ENCODE measurements at regions not wholly inside any gene's neighbourhood (a gene's known extent, or its start where the extent isn't known, plus 50 kb on each side); places are given as distances from the start of the nearest gene placed in this dataset.
"Not testable (repeated sequence)": the region's sequence is repeated elsewhere in the genome, so short reads cannot be mapped to it uniquely, and the experiment has no call there.

DNA sequence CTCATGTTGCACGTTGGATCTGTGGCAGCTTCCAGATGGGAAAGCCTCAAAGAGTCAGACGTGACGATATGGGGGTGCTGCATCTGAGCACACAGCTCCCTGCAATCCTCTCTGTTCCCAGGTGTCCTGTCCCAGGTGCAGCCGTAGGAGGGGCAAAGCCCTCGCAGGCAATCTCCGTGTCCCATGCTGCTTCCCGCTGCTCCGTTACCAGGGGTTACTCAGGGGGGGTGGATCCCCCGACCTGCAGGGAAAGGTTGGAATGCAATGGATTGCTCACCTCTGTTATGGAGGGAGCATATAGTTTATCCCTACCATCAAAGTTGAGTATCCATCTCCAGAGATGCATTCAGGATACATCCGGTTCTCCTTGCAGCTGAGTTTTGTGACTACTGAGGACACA lies 476.1 kb downstream of the GOLGA6L6 start:
- H3K9me2 ChIP-seq (ENCODE audit: insufficient read depth, low read length), result not testable (repeated sequence)

DNA sequence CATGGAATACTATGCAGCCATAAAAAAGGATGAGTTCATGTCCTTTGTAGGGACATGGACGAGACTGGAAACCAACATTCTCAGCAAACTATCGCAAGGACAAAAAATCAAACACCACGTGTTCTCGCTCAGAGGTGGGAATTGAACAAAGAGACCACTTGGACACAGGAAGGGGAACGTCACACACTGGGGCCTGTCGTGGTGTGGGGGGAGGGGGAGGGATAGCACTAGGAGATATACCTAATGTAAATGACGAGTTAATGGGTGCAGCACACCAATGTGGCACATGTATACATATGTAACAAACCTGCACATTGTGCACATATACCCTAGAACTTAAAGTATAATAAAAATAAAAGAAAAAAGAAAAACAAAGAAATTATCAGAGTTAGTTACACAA lies 478.4 kb downstream of the GOLGA6L6 start:
- not testable (repeated sequence) for H3K27me3 ChIP-seq (ENCODE audit: insufficient read depth, low read depth, low read length); H3K79me2 ChIP-seq (replicated peaks; ENCODE audit: insufficient read depth, low read length); H2AFZ ChIP-seq (ENCODE audit: low read depth, low read length); H3F3A ChIP-seq (ENCODE audit: insufficient read depth, low read length, poor library complexity, severe bottlenecking); H3K4me3 ChIP-seq (ENCODE audit: low read length); H3K9me3 ChIP-seq (ENCODE audit: low read length); H3K27ac ChIP-seq (ENCODE audit: low read length); H4K20me1 ChIP-seq (ENCODE audit: insufficient read depth); H3K4me2 ChIP-seq (ENCODE audit: low read length); H3K9me2 ChIP-seq (ENCODE audit: insufficient read depth, low read length); H3K36me3 ChIP-seq (ENCODE audit: insufficient read depth, low read length); H3K9ac ChIP-seq (ENCODE audit: low read length)

More for the DNA sequence above, 476.1 kb downstream of the GOLGA6L6 start:
- not testable (repeated sequence) for H3K79me2 ChIP-seq (replicated peaks; ENCODE audit: insufficient read depth, low read length); H3F3A ChIP-seq (ENCODE audit: insufficient read depth, low read length, poor library complexity, severe bottlenecking); H2AFZ ChIP-seq (ENCODE audit: low read depth, low read length); H3K4me2 ChIP-seq (ENCODE audit: low read length); H4K20me1 ChIP-seq (ENCODE audit: insufficient read depth); H3K27ac ChIP-seq (ENCODE audit: low read length); H3K9ac ChIP-seq (ENCODE audit: low read length); H3K27me3 ChIP-seq (ENCODE audit: insufficient read depth, low read depth, low read length); H3K9me3 ChIP-seq (ENCODE audit: low read length); H3K4me3 ChIP-seq (ENCODE audit: low read length); H3K36me3 ChIP-seq (ENCODE audit: insufficient read depth, low read length)

DNA sequence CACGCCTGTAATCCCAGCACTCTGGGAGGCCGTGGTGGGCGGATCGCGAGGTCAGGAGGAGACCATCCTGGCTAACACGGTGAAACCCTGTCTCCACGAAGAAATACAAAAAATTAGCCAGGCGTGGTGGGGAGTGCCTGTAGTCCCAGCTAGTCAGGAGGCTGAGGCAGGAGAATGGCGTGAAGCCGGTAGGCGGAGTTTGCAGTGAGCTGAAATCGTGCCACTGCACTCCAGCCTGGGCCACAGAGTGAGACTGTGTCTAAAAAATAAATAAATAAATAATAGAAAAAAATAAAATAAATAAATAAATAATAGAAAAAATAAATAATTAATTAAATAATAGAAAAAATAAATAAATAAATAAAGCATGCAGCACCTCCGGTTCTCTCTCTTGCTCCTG lies 480.8 kb downstream of the GOLGA6L6 start:
- not testable (repeated sequence) for H4K20me1 ChIP-seq (ENCODE audit: insufficient read depth); H3K9ac ChIP-seq (ENCODE audit: low read length); H3K9me3 ChIP-seq (ENCODE audit: low read length); H3K4me3 ChIP-seq (ENCODE audit: low read length); H3K4me2 ChIP-seq (ENCODE audit: low read length); H3K27me3 ChIP-seq (ENCODE audit: insufficient read depth, low read depth, low read length); H3K9me2 ChIP-seq (ENCODE audit: insufficient read depth, low read length); H3K36me3 ChIP-seq (ENCODE audit: insufficient read depth, low read length); H3F3A ChIP-seq (ENCODE audit: insufficient read depth, low read length, poor library complexity, severe bottlenecking); H2AFZ ChIP-seq (ENCODE audit: low read depth, low read length); H3K27ac ChIP-seq (ENCODE audit: low read length); H3K79me2 ChIP-seq (replicated peaks; ENCODE audit: insufficient read depth, low read length)

DNA sequence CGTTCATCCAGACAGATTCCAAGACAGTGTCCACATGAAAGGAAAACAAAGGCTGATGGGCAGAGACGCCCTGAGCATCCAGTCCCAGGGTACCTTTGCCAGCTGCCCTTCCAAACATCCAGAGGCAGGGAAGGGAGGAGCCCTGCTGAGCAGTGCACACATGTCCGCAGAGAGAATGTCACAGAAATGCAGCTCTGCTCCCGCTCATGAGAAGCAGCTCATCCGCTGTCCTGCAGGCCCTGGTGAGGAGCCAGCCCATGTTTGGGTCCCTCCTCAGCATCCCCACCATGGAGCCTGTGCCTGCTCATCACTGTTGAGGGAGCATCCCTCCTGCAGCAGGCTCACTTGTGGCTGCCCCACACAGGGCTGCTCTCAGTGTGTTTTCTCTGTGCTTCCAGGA lies 484.7 kb downstream of the GOLGA6L6 start:
- H3K27me3 ChIP-seq (ENCODE audit: insufficient read depth, low read depth, low read length); H2AFZ ChIP-seq (ENCODE audit: low read depth, low read length); H3K79me2 ChIP-seq (replicated peaks; ENCODE audit: insufficient read depth, low read length); H3F3A ChIP-seq (ENCODE audit: insufficient read depth, low read length, poor library complexity, severe bottlenecking); H3K9me3 ChIP-seq (ENCODE audit: low read length); H3K9ac ChIP-seq (ENCODE audit: low read length); H4K20me1 ChIP-seq (ENCODE audit: insufficient read depth); H3K4me3 ChIP-seq (ENCODE audit: low read length); H3K27ac ChIP-seq (ENCODE audit: low read length); H3K36me3 ChIP-seq (ENCODE audit: insufficient read depth, low read length); H3K9me2 ChIP-seq (ENCODE audit: insufficient read depth, low read length); H3K4me2 ChIP-seq (ENCODE audit: low read length): not testable (repeated sequence)

DNA sequence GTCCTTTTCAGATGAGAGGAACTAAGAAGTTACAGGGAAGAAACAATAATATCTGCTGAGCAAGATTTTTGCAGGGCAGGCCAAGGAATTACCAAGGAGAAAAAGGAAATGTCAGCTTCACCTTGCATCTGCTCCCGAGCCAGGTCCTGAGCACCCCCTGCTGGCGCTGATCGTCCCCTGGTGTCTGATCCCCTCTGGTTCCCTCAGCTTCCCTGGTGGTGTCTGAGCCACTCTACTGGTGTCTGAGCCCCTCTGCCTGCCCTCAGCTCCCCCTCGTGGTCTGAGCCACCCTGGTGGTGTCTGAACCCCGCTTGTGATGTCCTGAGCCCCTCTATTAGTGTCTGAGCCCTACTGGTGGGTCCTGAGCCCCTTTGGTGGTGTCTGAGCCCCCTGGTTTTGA lies 485.7 kb downstream of the GOLGA6L6 start:
- H3K4me3 ChIP-seq (ENCODE audit: low read length); H3K9ac ChIP-seq (ENCODE audit: low read length); H3K9me3 ChIP-seq (ENCODE audit: low read length); H3K9me2 ChIP-seq (ENCODE audit: insufficient read depth, low read length); H4K20me1 ChIP-seq (ENCODE audit: insufficient read depth); H3K27ac ChIP-seq (ENCODE audit: low read length); H3F3A ChIP-seq (ENCODE audit: insufficient read depth, low read length, poor library complexity, severe bottlenecking); H3K27me3 ChIP-seq (ENCODE audit: insufficient read depth, low read depth, low read length); H3K79me2 ChIP-seq (replicated peaks; ENCODE audit: insufficient read depth, low read length); H3K4me2 ChIP-seq (ENCODE audit: low read length); H3K36me3 ChIP-seq (ENCODE audit: insufficient read depth, low read length); H2AFZ ChIP-seq (ENCODE audit: low read depth, low read length): not testable (repeated sequence)

DNA sequence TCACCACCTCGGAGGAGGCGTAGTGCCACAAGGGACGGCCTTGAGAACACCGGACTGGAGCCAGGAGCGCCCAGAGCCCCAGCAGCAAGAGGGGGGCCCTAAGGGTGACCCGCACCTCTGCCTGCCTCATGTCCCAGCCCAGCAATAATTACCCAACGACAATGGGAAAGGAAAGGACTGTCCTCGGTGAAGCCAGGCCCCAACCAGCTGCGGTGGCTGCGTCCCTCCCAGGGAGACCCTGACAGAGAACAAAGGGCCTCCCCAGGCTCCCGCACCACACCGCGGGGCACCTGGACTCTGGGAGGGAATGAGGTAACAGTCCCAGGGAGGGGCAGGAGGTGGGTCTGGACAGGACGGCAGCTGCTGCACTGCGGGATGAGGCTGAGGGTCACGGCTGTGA lies 493.4 kb downstream of the GOLGA6L6 start:
- not testable (repeated sequence) for H3F3A ChIP-seq (ENCODE audit: insufficient read depth, low read length, poor library complexity, severe bottlenecking); H3K27me3 ChIP-seq (ENCODE audit: insufficient read depth, low read depth, low read length); H3K9me2 ChIP-seq (ENCODE audit: insufficient read depth, low read length); H3K9me3 ChIP-seq (ENCODE audit: low read length); H4K20me1 ChIP-seq (ENCODE audit: insufficient read depth); H3K36me3 ChIP-seq (ENCODE audit: insufficient read depth, low read length); H3K27ac ChIP-seq (ENCODE audit: low read length); H3K4me3 ChIP-seq (ENCODE audit: low read length); H3K79me2 ChIP-seq (replicated peaks; ENCODE audit: insufficient read depth, low read length); H3K4me2 ChIP-seq (ENCODE audit: low read length); H2AFZ ChIP-seq (ENCODE audit: low read depth, low read length); H3K9ac ChIP-seq (ENCODE audit: low read length)

DNA sequence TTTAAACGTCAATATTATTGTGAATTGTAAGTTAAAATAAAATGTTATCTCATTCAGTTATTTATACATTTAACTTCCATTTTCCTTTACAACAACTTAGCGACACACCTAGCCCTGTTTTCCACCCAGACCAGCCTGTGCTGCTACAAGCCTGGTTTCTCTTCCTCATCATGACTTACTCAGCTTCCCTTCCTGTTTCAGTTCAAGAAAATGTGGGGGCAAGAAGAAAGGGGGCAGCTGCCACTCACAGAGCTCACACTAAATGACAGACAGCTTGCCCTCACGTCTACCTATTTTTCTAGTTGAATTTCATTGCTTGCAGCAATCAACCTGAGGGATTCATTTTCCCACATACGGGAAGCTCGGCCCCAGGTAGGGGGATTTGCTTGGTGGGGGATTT lies 496.4 kb downstream of the GOLGA6L6 start:
- not testable (repeated sequence) for H2AFZ ChIP-seq (ENCODE audit: low read depth, low read length); H3K9me2 ChIP-seq (ENCODE audit: insufficient read depth, low read length); H3K27ac ChIP-seq (ENCODE audit: low read length); H3K36me3 ChIP-seq (ENCODE audit: insufficient read depth, low read length); H3K27me3 ChIP-seq (ENCODE audit: insufficient read depth, low read depth, low read length); H3K9ac ChIP-seq (ENCODE audit: low read length); H4K20me1 ChIP-seq (ENCODE audit: insufficient read depth); H3K4me2 ChIP-seq (ENCODE audit: low read length); H3K4me3 ChIP-seq (ENCODE audit: low read length); H3K79me2 ChIP-seq (replicated peaks; ENCODE audit: insufficient read depth, low read length); H3K9me3 ChIP-seq (ENCODE audit: low read length); H3F3A ChIP-seq (ENCODE audit: insufficient read depth, low read length, poor library complexity, severe bottlenecking)

DNA sequence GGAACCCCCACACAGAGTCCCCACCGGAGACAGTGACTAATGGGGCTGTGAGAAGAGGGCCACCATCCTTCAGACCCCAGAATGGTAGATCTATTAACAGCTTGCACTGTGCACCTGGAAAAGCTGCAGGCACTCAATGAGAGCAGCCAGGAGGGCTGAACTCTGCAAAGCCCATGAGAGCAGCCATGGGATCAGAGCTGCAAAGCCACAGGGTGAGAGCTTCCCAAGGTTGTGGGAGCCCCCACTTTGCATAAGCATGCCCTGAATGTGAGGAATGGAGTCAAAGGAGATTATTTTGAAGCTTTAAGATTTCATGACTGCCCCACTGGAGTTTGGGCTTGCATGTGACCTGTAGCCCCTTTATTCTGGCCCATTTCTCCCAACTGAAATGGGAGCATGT lies 500.9 kb downstream of the GOLGA6L6 start:
- not testable (repeated sequence) for H2AFZ ChIP-seq (ENCODE audit: low read depth, low read length); H3K27ac ChIP-seq (ENCODE audit: low read length); H3K4me3 ChIP-seq (ENCODE audit: low read length); H3K79me2 ChIP-seq (replicated peaks; ENCODE audit: insufficient read depth, low read length); H4K20me1 ChIP-seq (ENCODE audit: insufficient read depth); H3F3A ChIP-seq (ENCODE audit: insufficient read depth, low read length, poor library complexity, severe bottlenecking); H3K9me3 ChIP-seq (ENCODE audit: low read length); H3K36me3 ChIP-seq (ENCODE audit: insufficient read depth, low read length); H3K9me2 ChIP-seq (ENCODE audit: insufficient read depth, low read length); H3K27me3 ChIP-seq (ENCODE audit: insufficient read depth, low read depth, low read length); H3K9ac ChIP-seq (ENCODE audit: low read length); H3K4me2 ChIP-seq (ENCODE audit: low read length)

Data from neural cell (in vitro differentiated cells).